ENCODE measurements at regions not wholly inside any gene's neighbourhood (a gene's known extent, or its start where the extent isn't known, plus 50 kb on each side); places are given as distances from the start of the nearest gene placed in this dataset.

DNA sequence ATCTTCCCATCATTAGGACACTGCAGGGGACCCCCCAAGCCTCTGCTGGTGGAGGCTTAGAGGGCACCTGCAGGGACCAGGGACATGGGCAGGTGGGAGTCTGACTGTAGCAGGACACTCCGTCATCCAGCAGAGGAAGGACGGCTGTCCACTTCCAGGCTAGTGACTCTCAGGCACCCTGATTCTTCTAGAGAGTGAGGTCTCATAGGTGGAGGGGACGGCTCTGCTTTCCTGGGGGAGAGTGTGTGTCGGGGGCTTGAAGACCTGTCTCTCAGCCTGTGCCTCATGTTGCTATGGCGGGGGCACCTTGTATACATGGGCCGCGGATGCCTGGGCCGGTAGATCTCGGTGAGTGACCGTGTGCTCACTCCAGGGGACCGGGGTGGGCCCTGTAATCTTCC lies 1116.6 kb downstream of the BRD1 start:
- TF ChIP-seq POLR2AphosphoS5 (IDR thresholded peaks at IDR 0.05; ENCODE audit: low read depth) (no peak), REST (IDR thresholded peaks at IDR 0.05; ENCODE audit: insufficient replicate concordance, low read depth) (no peak), SPI1 (IDR thresholded peaks at IDR 0.05; ENCODE audit: borderline replicate concordance, low read depth) (no peak), GABPA (IDR thresholded peaks at IDR 0.05; ENCODE audit: low read depth) (no peak)
- TF ChIP-seq, protein P1, sequence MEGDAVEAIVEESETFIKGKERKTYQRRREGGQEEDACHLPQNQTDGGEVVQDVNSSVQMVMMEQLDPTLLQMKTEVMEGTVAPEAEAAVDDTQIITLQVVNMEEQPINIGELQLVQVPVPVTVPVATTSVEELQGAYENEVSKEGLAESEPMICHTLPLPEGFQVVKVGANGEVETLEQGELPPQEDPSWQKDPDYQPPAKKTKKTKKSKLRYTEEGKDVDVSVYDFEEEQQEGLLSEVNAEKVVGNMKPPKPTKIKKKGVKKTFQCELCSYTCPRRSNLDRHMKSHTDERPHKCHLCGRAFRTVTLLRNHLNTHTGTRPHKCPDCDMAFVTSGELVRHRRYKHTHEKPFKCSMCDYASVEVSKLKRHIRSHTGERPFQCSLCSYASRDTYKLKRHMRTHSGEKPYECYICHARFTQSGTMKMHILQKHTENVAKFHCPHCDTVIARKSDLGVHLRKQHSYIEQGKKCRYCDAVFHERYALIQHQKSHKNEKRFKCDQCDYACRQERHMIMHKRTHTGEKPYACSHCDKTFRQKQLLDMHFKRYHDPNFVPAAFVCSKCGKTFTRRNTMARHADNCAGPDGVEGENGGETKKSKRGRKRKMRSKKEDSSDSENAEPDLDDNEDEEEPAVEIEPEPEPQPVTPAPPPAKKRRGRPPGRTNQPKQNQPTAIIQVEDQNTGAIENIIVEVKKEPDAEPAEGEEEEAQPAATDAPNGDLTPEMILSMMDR (IDR thresholded peaks at IDR 0.05; ENCODE audit: insufficient read depth, low read length), result no peak

Measured in HL-60 (cell line).